ENCODE measurements at regions not wholly inside any gene's neighbourhood (a gene's known extent, or its start where the extent isn't known, plus 50 kb on each side); places are given as distances from the start of the nearest gene placed in this dataset.

- no peak overlapping the region for H3K14ac ChIP-seq (ENCODE audit: insufficient read length)
- no peak overlapping the region for H3K4ac ChIP-seq (replicated peaks; ENCODE audit: insufficient read length, low read depth, low read length)
- H3K9me3 ChIP-seq (ENCODE audit: insufficient read depth in 2 of 2, low read depth in 1 of 2, low read length in 1 of 2), result no peaks in the 10 kb centered on the region
- no peak overlapping the region for H3K9ac ChIP-seq (replicated peaks in 1 of 4; ENCODE audit: extremely low read depth in 1 of 4, low read depth in 3 of 4, low read length in 3 of 4)
- no peak overlapping the region for H4K91ac ChIP-seq (replicated peaks; ENCODE audit: insufficient read length, low read length)
- H2BK15ac ChIP-seq (ENCODE audit: low read length), result no peak overlapping the region
- POLR2A ChIA-PET (ENCODE audit: partially characterized antibody), result no interaction called here
- H3K18ac ChIP-seq (ENCODE audit: extremely low read depth, low read length), result no peak overlapping the region
- no peak overlapping the region for H3K23ac ChIP-seq (ENCODE audit: insufficient read length)
- no peaks in the 10 kb centered on the region for H3K23me2 ChIP-seq (ENCODE audit: low read depth, low read length)
- no peaks in the 10 kb centered on the region for H3K79me1 ChIP-seq (ENCODE audit: low read depth, low read length)
- no peak overlapping the region for H3K4me2 ChIP-seq (ENCODE audit: insufficient read depth in 1 of 2, low read depth in 2 of 2, low read length in 2 of 2)
- H3K27ac ChIP-seq (ENCODE audit: low read depth, low read length), result no peak overlapping the region
- H2BK120ac ChIP-seq (replicated peaks; ENCODE audit: low read depth, low read length), result no peak overlapping the region
- no peaks in the 10 kb centered on the region for H3K36me3 ChIP-seq (ENCODE audit: control insufficient read depth in 2 of 4, insufficient read depth in 4 of 4, low read length in 3 of 4)
- 85% methylated on average over 1 of the region's 1 CpG; no CpG with 5 or more reads in 1 of the 2 experiments for WGBS, 2 experiments (ENCODE audit: extremely low coverage in 1 of 2, insufficient coverage in 1 of 2, insufficient read length in 1 of 2, insufficient replicate concordance in 2 of 2, low coverage in 1 of 2, low lambda C conversion rate in 2 of 2, missing lambda C conversion rate in 1 of 2)
- H2BK20ac ChIP-seq (ENCODE audit: low read length), result no peak overlapping the region
- DNase-seq (ENCODE audit: low read depth in 1 of 2, low spot score in 2 of 2) (no peak), FAIRE-seq (no peak)
- H3K4me3 ChIP-seq (ENCODE audit: extremely low read depth in 1 of 4, insufficient read depth in 2 of 4, low read depth in 3 of 4, low read length in 4 of 4), result no peak overlapping the region
- no peaks in the 10 kb centered on the region for H3K79me2 ChIP-seq (ENCODE audit: control insufficient read depth in 1 of 2, insufficient read depth in 2 of 2, low read length in 2 of 2)
- no peak overlapping the region for H2AK5ac ChIP-seq (ENCODE audit: low read depth, low read length)
- no peak overlapping the region for H3K56ac ChIP-seq (replicated peaks; ENCODE audit: insufficient read length, low read depth, low read length)
- no peak overlapping the region for H2BK5ac ChIP-seq (ENCODE audit: low read depth, low read length)
- H4K5ac ChIP-seq (ENCODE audit: insufficient read length, low read depth, low read length), result no peak overlapping the region
- CTCF ChIA-PET (ENCODE audit: partially characterized antibody), result no interaction called here
- no peaks in the 10 kb centered on the region for H3K4me1 ChIP-seq (replicated peaks in 1 of 4; ENCODE audit: control insufficient read depth in 3 of 4, insufficient read depth in 4 of 4, low read length in 3 of 4)
- H3K27me3 ChIP-seq (replicated peaks in 1 of 4; ENCODE audit: control insufficient read depth in 3 of 4, extremely low read depth in 1 of 4, insufficient read depth in 3 of 4, low read length in 3 of 4), result no peaks in the 10 kb centered on the region
- H2AFZ ChIP-seq (ENCODE audit: low read length), result no peak overlapping the region
- H2BK12ac ChIP-seq (ENCODE audit: low read depth, low read length), result no peak overlapping the region
- no peak overlapping the region for H4K8ac ChIP-seq (ENCODE audit: extremely low read depth, insufficient read depth, low read length)
- no peaks in the 10 kb centered on the region for H4K20me1 ChIP-seq (replicated peaks in 1 of 2; ENCODE audit: control insufficient read depth in 1 of 2, insufficient read depth in 2 of 2, low read length in 2 of 2)
- TF ChIP-seq TAF7 (optimal IDR thresholded peaks at IDR 0.05; ENCODE audit: borderline replicate concordance, low read depth, low read length) (no peak), NANOG (IDR thresholded peaks at IDR 0.05; ENCODE audit: insufficient read depth, low read depth, low read length, poor library complexity, severe bottlenecking) (no peak), GTF2F1 (IDR thresholded peaks at IDR 0.05; ENCODE audit: borderline replicate concordance, low read depth, low read length) (no peak), EZH2 (IDR thresholded peaks at IDR 0.05; ENCODE audit: low read depth, low read length, severe bottlenecking) (no peak), CTCF (IDR thresholded peaks at IDR 0.05; ENCODE audit: control extremely low read depth in 1 of 3, insufficient read depth in 1 of 3, low read depth in 1 of 3, low read length in 3 of 3) (no peak), SIX5 (IDR thresholded peaks at IDR 0.05; ENCODE audit: low read depth, low read length) (no peak), RXRA (IDR thresholded peaks at IDR 0.05; ENCODE audit: insufficient read depth, low read depth, low read length) (no peak), CHD2 (IDR thresholded peaks at IDR 0.05; ENCODE audit: low read length) (no peak), SAP30 (IDR thresholded peaks at IDR 0.05; ENCODE audit: insufficient read depth, insufficient replicate concordance, low read length) (no peak), BACH1 (IDR thresholded peaks at IDR 0.05; ENCODE audit: low read length) (no peak), USF2 (IDR thresholded peaks at IDR 0.05; ENCODE audit: low read length) (no peak)
Observed at GRCh38 chr15:38103564-38103963, 149.1 kb upstream of the SPRED1 start.
